ENCODE measurements at regions not wholly inside any gene's neighbourhood (a gene's known extent, or its start where the extent isn't known, plus 50 kb on each side); places are given as distances from the start of the nearest gene placed in this dataset.
"Not testable (repeated sequence)": the region's sequence is repeated elsewhere in the genome, so short reads cannot be mapped to it uniquely, and the experiment has no call there.

GRCh38 chr3:39651993-39652739, 157.2 kb upstream of the MYRIP start:
- Histone ChIP-seq H3K27ac (no peak overlapping the region), H3K4me3 (no peak overlapping the region), H3K4me2 (no peak overlapping the region), H3K9me3 (no peaks in the 10 kb centered on the region), H3K4me1 (no peaks in the 10 kb centered on the region)
- DNase-seq (ENCODE audit: low read depth in 1 of 2, low spot score in 1 of 2) (no peak), FAIRE-seq (no peak), ATAC-seq (no peak)
- POLR2A ChIA-PET: no interaction called here
- CTCF ChIA-PET: no interaction called here
- WGBS (ENCODE audit: missing lambda C conversion rate): 75% methylated on average over 4 of the region's 4 CpGs
- TF ChIP-seq HOXB5 (CRISPR knock-in tag; IDR thresholded peaks at IDR 0.05) (no peak), MAZ (IDR thresholded peaks at IDR 0.05; ENCODE audit: borderline replicate concordance, low read depth, low read length) (no peak), HOXB13 (CRISPR knock-in tag; IDR thresholded peaks at IDR 0.05; ENCODE audit: low read depth) (no peak), SREBF2 (IDR thresholded peaks at IDR 0.05) (no peak), HEYL (CRISPR knock-in tag; IDR thresholded peaks at IDR 0.05) (no peak), CHD2 (IDR thresholded peaks at IDR 0.05; ENCODE audit: low read length, partially characterized antibody) (no peak), USF2 (IDR thresholded peaks at IDR 0.05) (no peak), NPAS2 (CRISPR knock-in tag; IDR thresholded peaks at IDR 0.05; ENCODE audit: borderline replicate concordance) (no peak), RNF2 (IDR thresholded peaks at IDR 0.05; ENCODE audit: borderline replicate concordance, low read depth) (no peak), JUNB (IDR thresholded peaks at IDR 0.05) (no peak), JUN (IDR thresholded peaks at IDR 0.05) (no peak)

GRCh38 chr3:39655718-39656117, 153.7 kb upstream of the MYRIP start:
- H3K4me2 ChIP-seq; DNase-seq (ENCODE audit: low read depth in 1 of 2, low spot score in 1 of 2); H3K4me3 ChIP-seq; H3K4me1 ChIP-seq; ATAC-seq; CTCF ChIA-PET; FAIRE-seq; H3K9me3 ChIP-seq; POLR2A ChIA-PET; H3K27ac ChIP-seq: not testable (repeated sequence)
- 95% methylated on average over 6 of the region's 26 CpGs for WGBS (ENCODE audit: missing lambda C conversion rate)

- Histone ChIP-seq H3K4me3 (no peak overlapping the region), H3K9me3 (no peaks in the 10 kb centered on the region), H3K4me1 (no peaks in the 10 kb centered on the region), H3K4me2 (no peak overlapping the region), H3K27ac (no peak overlapping the region)
- DNase-seq (ENCODE audit: low read depth in 1 of 2, low spot score in 1 of 2) (no peak), FAIRE-seq (no peak), ATAC-seq (no peak)
- CTCF ChIA-PET: no interaction called here
- TF ChIP-seq HOXB13 (CRISPR knock-in tag; IDR thresholded peaks at IDR 0.05; ENCODE audit: low read depth) (no peak), FOSB (CRISPR knock-in tag; IDR thresholded peaks at IDR 0.05) (no peak), RAD21 (conservative IDR thresholded peaks at IDR 0.05 in 1 of 2, IDR thresholded peaks at IDR 0.05 in 1 of 2) (no peak), ZSCAN20 (CRISPR knock-in tag; IDR thresholded peaks at IDR 0.05) (no peak), PBX3 (IDR thresholded peaks at IDR 0.05) (no peak), POLR2A (IDR thresholded peaks at IDR 0.05; ENCODE audit: low read length) (no peak), GATA3 (IDR thresholded peaks at IDR 0.05; ENCODE audit: borderline replicate concordance) (no peak), ZFP36 (IDR thresholded peaks at IDR 0.05; ENCODE audit: borderline replicate concordance, partially characterized antibody) (no peak), HDAC2 (IDR thresholded peaks at IDR 0.05) (no peak), TFCP2L1 (CRISPR knock-in tag; IDR thresholded peaks at IDR 0.05) (no peak), NFE2L2 (conservative IDR thresholded peaks at IDR 0.05; ENCODE audit: low read length) (no peak), HEYL (CRISPR knock-in tag; IDR thresholded peaks at IDR 0.05) (no peak), ZC3H11A (IDR thresholded peaks at IDR 0.05) (no peak), HOXA7 (CRISPR knock-in tag; IDR thresholded peaks at IDR 0.05) (no peak), ELK1 (IDR thresholded peaks at IDR 0.05; ENCODE audit: low read depth, low read length) (no peak)
- TF ChIP-seq, protein P1, sequence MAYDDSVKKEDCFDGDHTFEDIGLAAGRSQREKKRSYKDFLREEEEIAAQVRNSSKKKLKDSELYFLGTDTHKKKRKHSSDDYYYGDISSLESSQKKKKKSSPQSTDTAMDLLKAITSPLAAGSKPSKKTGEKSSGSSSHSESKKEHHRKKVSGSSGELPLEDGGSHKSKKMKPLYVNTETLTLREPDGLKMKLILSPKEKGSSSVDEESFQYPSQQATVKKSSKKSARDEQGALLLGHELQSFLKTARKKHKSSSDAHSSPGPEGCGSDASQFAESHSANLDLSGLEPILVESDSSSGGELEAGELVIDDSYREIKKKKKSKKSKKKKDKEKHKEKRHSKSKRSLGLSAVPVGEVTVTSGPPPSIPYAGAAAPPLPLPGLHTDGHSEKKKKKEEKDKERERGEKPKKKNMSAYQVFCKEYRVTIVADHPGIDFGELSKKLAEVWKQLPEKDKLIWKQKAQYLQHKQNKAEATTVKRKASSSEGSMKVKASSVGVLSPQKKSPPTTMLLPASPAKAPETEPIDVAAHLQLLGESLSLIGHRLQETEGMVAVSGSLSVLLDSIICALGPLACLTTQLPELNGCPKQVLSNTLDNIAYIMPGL (CRISPR knock-in tag; IDR thresholded peaks at IDR 0.05; ENCODE audit: borderline replicate concordance): no peak
- POLR2A ChIA-PET: no interaction called here
These were observed 152.3 kb upstream of the MYRIP start for GRCh38 chr3:39657075-39657474.

Measured in A549 (cell line).